Naive B cell (primary cell): ENCODE measurements at regions not wholly inside any gene's neighbourhood (a gene's known extent, or its start where the extent isn't known, plus 50 kb on each side); places are given as distances from the start of the nearest gene placed in this dataset.
A peak's percentile ranks its signal among the peaks of the same experiment; 100 is the strongest.
"Not testable (repeated sequence)": the region's sequence is repeated elsewhere in the genome, so short reads cannot be mapped to it uniquely, and the experiment has no call there.

Source experiments
- ATAC-seq, 2 donors: fragments of 150-1000 bp; cut with Tn5 transposase; 2 replicates each; pipeline ENCODE4 v1.10.0; 2021; ENCODE audit warnings: low read depth in 2 of 2, mild to moderate bottlenecking in 2 of 2, moderate library complexity in 2 of 2
- DNase-seq: peaks from one replicate; pipeline ENCODE4 v3.0.0; 2022
- H3K27ac Mint-ChIP-seq, 6 donors: one replicate each; pipeline ENCODE4 v1.8.0; 2020 to 2022; ENCODE audit warnings: mild to moderate bottlenecking in 6 of 6, mixed read lengths in 6 of 6, moderate library complexity in 5 of 6, inconsistent platforms in 2 of 6
- H3K27me3 Mint-ChIP-seq, 3 donors: one replicate each; pipeline ENCODE4 v1.8.0; 2021 to 2022; ENCODE audit warnings: mixed read lengths in 3 of 3, mild to moderate bottlenecking in 1 of 3
- H3K36me3 Mint-ChIP-seq, 2 donors: one replicate each; pipeline ENCODE4 v1.8.0; 2020 to 2022; ENCODE audit warnings: mixed read lengths in 2 of 2, inconsistent platforms in 1 of 2, mild to moderate bottlenecking in 1 of 2
- H3K4me1 Mint-ChIP-seq, 3 donors: one replicate each; pipeline ENCODE4 v1.8.0; 2020 to 2022; ENCODE audit warnings: mixed read lengths in 3 of 3, inconsistent platforms in 1 of 3, mild to moderate bottlenecking in 1 of 3, moderate library complexity in 1 of 3
- H3K4me3 Mint-ChIP-seq, 8 donors: one replicate each; pipeline ENCODE4 v1.8.0; 2020 to 2022; ENCODE audit warnings: mild to moderate bottlenecking in 8 of 8, mixed read lengths in 8 of 8, moderate library complexity in 8 of 8, inconsistent platforms in 2 of 8
- H3K9me3 Mint-ChIP-seq, 7 donors: one replicate each; pipeline ENCODE4 v1.8.0; 2020 to 2022; ENCODE audit warnings: mixed read lengths in 7 of 7, mild to moderate bottlenecking in 5 of 7, inconsistent platforms in 2 of 7, moderate library complexity in 1 of 7

GRCh38 chr14:22220427-22220826, 368.6 kb downstream of the DAD1 start:
- Mint-ChIP-seq H3K27me3 (peaks cover 21 to 24% (median 23%) of the 10 kb centered on the region in 3 donors), H3K9me3 (peaks cover 0 to 4% (median 0%) of the 10 kb centered on the region in 7 donors), H3K4me1 (peaks cover 0 to 9% (median 6%) of the 10 kb centered on the region in 3 donors), H3K36me3 (no peaks in the 10 kb centered on the region), H3K4me3 (no peak overlapping the region), H3K27ac (no peak overlapping the region)
- ATAC-seq (no peak), DNase-seq (no peak)

- no peaks in the 10 kb centered on the region for H3K36me3 Mint-ChIP-seq
- peaks cover 21 to 29% (median 23%) of the 10 kb centered on the region in 3 donors for H3K27me3 Mint-ChIP-seq
- peaks cover 0 to 4% (median 0%) of the 10 kb centered on the region in 7 donors for H3K9me3 Mint-ChIP-seq
- peaks cover 0 to 9% (median 6%) of the 10 kb centered on the region in 3 donors for H3K4me1 Mint-ChIP-seq
- peak; percentile 30 to 58 for ATAC-seq
- no peak for DNase-seq
- H3K27ac Mint-ChIP-seq = no peak overlapping the region
- H3K4me3 Mint-ChIP-seq = no peak overlapping the region
Measured at GRCh38 chr14:22218728-22219127, 370.3 kb downstream of the DAD1 start.

- H3K4me3 Mint-ChIP-seq = no peak overlapping the region
- DNase-seq = no peak
- no peaks in the 10 kb centered on the region for H3K4me1 Mint-ChIP-seq
- peaks cover 17 to 21% (median 19%) of the 10 kb centered on the region in 3 donors for H3K27me3 Mint-ChIP-seq
- no peak overlapping the region for H3K27ac Mint-ChIP-seq
- no peak for ATAC-seq
- H3K36me3 Mint-ChIP-seq = no peaks in the 10 kb centered on the region
- peaks cover 0 to 4% (median 0%) of the 10 kb centered on the region in 7 donors for H3K9me3 Mint-ChIP-seq
Measured at GRCh38 chr14:22213120-22213519, 375.9 kb downstream of the DAD1 start.

- no peaks in the 10 kb centered on the region for H3K9me3 Mint-ChIP-seq
- DNase-seq (no peak), ATAC-seq (no peak)
- no peak overlapping the region for H3K4me3 Mint-ChIP-seq
- H3K36me3 Mint-ChIP-seq = no peaks in the 10 kb centered on the region
- H3K27me3 Mint-ChIP-seq = peaks cover 9 to 29% (median 25%) of the 10 kb centered on the region in 3 donors
- no peak overlapping the region for H3K27ac Mint-ChIP-seq
- no peaks in the 10 kb centered on the region for H3K4me1 Mint-ChIP-seq
Measured at GRCh38 chr14:22210906-22211305, 378.1 kb downstream of the DAD1 start.

GRCh38 chr14:22210026-22210425, 379.0 kb downstream of the DAD1 start:
- Mint-ChIP-seq H3K27me3 (peaks cover 5 to 29% (median 25%) of the 10 kb centered on the region in 3 donors), H3K4me1 (no peaks in the 10 kb centered on the region), H3K36me3 (no peaks in the 10 kb centered on the region), H3K27ac (no peak overlapping the region), H3K9me3 (no peaks in the 10 kb centered on the region), H3K4me3 (no peak overlapping the region)
- DNase-seq (no peak), ATAC-seq (no peak)

GRCh38 chr14:22203036-22203435, 386.0 kb downstream of the DAD1 start:
- DNase-seq (no peak), ATAC-seq (no peak)
- Mint-ChIP-seq H3K9me3 (peaks cover 1 to 17% (median 7%) of the 10 kb centered on the region in 7 donors), H3K4me3 (no peak overlapping the region), H3K4me1 (peaks cover 0 to 6% (median 0%) of the 10 kb centered on the region in 3 donors), H3K27ac (no peak overlapping the region), H3K36me3 (peaks cover 0 to 3% of the 10 kb centered on the region in 2 donors), H3K27me3 (peaks cover 28 to 34% (median 34%) of the 10 kb centered on the region in 3 donors)

GRCh38 chr14:22202313-22202712, 386.7 kb downstream of the DAD1 start:
- Mint-ChIP-seq H3K4me3 (peak overlapping the region in 1 of 8 donors; percentile 29), H3K27me3 (peaks cover 28 to 40% (median 36%) of the 10 kb centered on the region in 3 donors), H3K27ac (no peak overlapping the region), H3K9me3 (peaks cover 6 to 23% (median 11%) of the 10 kb centered on the region in 7 donors), H3K36me3 (peaks cover 0 to 10% of the 10 kb centered on the region in 2 donors), H3K4me1 (peaks cover 0 to 6% (median 0%) of the 10 kb centered on the region in 3 donors)
- DNase-seq (no peak), ATAC-seq (no peak)

GRCh38 chr14:22200977-22201605, 387.9 kb downstream of the DAD1 start:
- peak overlapping the region in 1 of 6 donors; percentile 43 for H3K27ac Mint-ChIP-seq

GRCh38 chr14:22200131-22200530, 388.9 kb downstream of the DAD1 start:
- peaks cover 31 to 40% (median 38%) of the 10 kb centered on the region in 3 donors for H3K27me3 Mint-ChIP-seq
- not testable (repeated sequence) for H3K4me1 Mint-ChIP-seq, H3K27ac Mint-ChIP-seq, H3K4me3 Mint-ChIP-seq, DNase-seq, ATAC-seq
- peaks cover 6 to 23% (median 11%) of the 10 kb centered on the region in 7 donors for H3K9me3 Mint-ChIP-seq
- H3K36me3 Mint-ChIP-seq = peaks cover 0 to 11% of the 10 kb centered on the region in 2 donors

More at GRCh38 chr14:22200977-22201605, 387.9 kb downstream of the DAD1 start:
- ATAC-seq (peak; percentile 73 to 85), DNase-seq (peak; percentile 7)
- Mint-ChIP-seq H3K4me1 (peaks cover 0 to 6% (median 0%) of the 10 kb centered on the region in 3 donors), H3K36me3 (peaks cover 0 to 11% of the 10 kb centered on the region in 2 donors), H3K9me3 (peaks cover 6 to 23% (median 11%) of the 10 kb centered on the region in 7 donors), H3K4me3 (no peak overlapping the region), H3K27me3 (peaks cover 31 to 40% (median 38%) of the 10 kb centered on the region in 3 donors)

- peaks cover 27 to 31% (median 29%) of the 10 kb centered on the region in 3 donors for H3K27me3 Mint-ChIP-seq
- H3K4me3 Mint-ChIP-seq = no peak overlapping the region
- ATAC-seq (no peak), DNase-seq (no peak)
- peaks cover 0 to 11% of the 10 kb centered on the region in 2 donors for H3K36me3 Mint-ChIP-seq
- H3K9me3 Mint-ChIP-seq = peaks cover 6 to 23% (median 9%) of the 10 kb centered on the region in 7 donors
- no peak overlapping the region for H3K27ac Mint-ChIP-seq
- no peaks in the 10 kb centered on the region for H3K4me1 Mint-ChIP-seq
Measured at GRCh38 chr14:22194664-22195063, 394.4 kb downstream of the DAD1 start.

- Mint-ChIP-seq H3K9me3 (no peaks in the 10 kb centered on the region), H3K36me3 (no peaks in the 10 kb centered on the region), H3K4me1 (no peaks in the 10 kb centered on the region), H3K4me3 (no peak overlapping the region), H3K27me3 (peaks cover 12 to 27% (median 15%) of the 10 kb centered on the region in 3 donors), H3K27ac (no peak overlapping the region)
- ATAC-seq = no peak
- DNase-seq = no peak
Measured at GRCh38 chr14:22190411-22191191, 398.4 kb downstream of the DAD1 start.

GRCh38 chr14:22189881-22190280, 399.1 kb downstream of the DAD1 start:
- no peaks in the 10 kb centered on the region for H3K36me3 Mint-ChIP-seq
- no peaks in the 10 kb centered on the region for H3K4me1 Mint-ChIP-seq
- H3K4me3 Mint-ChIP-seq = no peak overlapping the region
- no peak for ATAC-seq
- no peak for DNase-seq
- peaks cover 19 to 34% (median 23%) of the 10 kb centered on the region in 3 donors for H3K27me3 Mint-ChIP-seq
- no peaks in the 10 kb centered on the region for H3K9me3 Mint-ChIP-seq
- no peak overlapping the region for H3K27ac Mint-ChIP-seq

- Mint-ChIP-seq H3K36me3 (no peaks in the 10 kb centered on the region), H3K9me3 (no peaks in the 10 kb centered on the region)
- no peak for DNase-seq
Measured at GRCh38 chr14:22188318-22188717, 400.7 kb downstream of the DAD1 start.

More at GRCh38 chr14:22188318-22188717, 400.7 kb downstream of the DAD1 start:
- no peak for ATAC-seq
- no peak overlapping the region for H3K4me3 Mint-ChIP-seq
- no peak overlapping the region for H3K27ac Mint-ChIP-seq
- H3K27me3 Mint-ChIP-seq = peaks cover 25 to 31% (median 31%) of the 10 kb centered on the region in 3 donors
- H3K4me1 Mint-ChIP-seq = no peaks in the 10 kb centered on the region
